ENCODE measurements at regions not wholly inside any gene's neighbourhood (a gene's known extent, or its start where the extent isn't known, plus 50 kb on each side); places are given as distances from the start of the nearest gene placed in this dataset.
"Not testable (repeated sequence)": the region's sequence is repeated elsewhere in the genome, so short reads cannot be mapped to it uniquely, and the experiment has no call there.

GRCh38 chr7:81393018-81393417 lies 376.8 kb downstream of the HGF start:
- no peak overlapping the region for H3K4me3 ChIP-seq (replicated peaks; ENCODE audit: low read depth, low read length)
- TF ChIP-seq, protein P1, sequence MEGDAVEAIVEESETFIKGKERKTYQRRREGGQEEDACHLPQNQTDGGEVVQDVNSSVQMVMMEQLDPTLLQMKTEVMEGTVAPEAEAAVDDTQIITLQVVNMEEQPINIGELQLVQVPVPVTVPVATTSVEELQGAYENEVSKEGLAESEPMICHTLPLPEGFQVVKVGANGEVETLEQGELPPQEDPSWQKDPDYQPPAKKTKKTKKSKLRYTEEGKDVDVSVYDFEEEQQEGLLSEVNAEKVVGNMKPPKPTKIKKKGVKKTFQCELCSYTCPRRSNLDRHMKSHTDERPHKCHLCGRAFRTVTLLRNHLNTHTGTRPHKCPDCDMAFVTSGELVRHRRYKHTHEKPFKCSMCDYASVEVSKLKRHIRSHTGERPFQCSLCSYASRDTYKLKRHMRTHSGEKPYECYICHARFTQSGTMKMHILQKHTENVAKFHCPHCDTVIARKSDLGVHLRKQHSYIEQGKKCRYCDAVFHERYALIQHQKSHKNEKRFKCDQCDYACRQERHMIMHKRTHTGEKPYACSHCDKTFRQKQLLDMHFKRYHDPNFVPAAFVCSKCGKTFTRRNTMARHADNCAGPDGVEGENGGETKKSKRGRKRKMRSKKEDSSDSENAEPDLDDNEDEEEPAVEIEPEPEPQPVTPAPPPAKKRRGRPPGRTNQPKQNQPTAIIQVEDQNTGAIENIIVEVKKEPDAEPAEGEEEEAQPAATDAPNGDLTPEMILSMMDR (IDR thresholded peaks at IDR 0.05; ENCODE audit: low read depth, low read length, missing control alignments) = no peak
- DNase-seq (ENCODE audit: extremely low read depth, low read depth) = no peak

GRCh38 chr7:81385370-81385769 lies 384.5 kb downstream of the HGF start:
- DNase-seq (ENCODE audit: extremely low read depth, low read depth) = no peak
- TF ChIP-seq, protein P1 (IDR thresholded peaks at IDR 0.05; ENCODE audit: low read depth, low read length, missing control alignments) = no peak
- no peak overlapping the region for H3K4me3 ChIP-seq (replicated peaks; ENCODE audit: low read depth, low read length)

DNA sequence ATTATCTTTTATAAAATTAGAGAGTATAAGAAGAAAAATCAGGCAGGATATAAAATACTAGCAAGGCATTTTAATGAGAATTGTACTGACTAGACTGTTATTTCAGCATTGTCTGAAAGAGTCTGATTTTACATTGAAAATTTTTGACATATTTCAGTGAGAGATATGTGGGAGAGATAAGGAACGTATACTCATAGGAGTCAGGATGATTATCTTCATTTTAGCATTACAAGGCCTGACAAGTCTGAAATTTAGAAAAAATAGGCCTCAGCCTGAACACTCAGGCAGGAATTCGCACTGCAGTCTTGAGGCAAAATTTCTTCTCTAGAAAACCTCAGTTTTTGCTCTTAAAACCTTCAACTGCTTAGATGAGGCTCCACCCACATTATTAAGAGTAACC lies 386.0 kb downstream of the HGF start:
- DNase-seq (ENCODE audit: extremely low read depth, low read depth) = no peak
- TF ChIP-seq, protein P1 (IDR thresholded peaks at IDR 0.05; ENCODE audit: low read depth, low read length, missing control alignments) = no peak
- H3K4me3 ChIP-seq (replicated peaks; ENCODE audit: low read depth, low read length) = no peak overlapping the region

DNA sequence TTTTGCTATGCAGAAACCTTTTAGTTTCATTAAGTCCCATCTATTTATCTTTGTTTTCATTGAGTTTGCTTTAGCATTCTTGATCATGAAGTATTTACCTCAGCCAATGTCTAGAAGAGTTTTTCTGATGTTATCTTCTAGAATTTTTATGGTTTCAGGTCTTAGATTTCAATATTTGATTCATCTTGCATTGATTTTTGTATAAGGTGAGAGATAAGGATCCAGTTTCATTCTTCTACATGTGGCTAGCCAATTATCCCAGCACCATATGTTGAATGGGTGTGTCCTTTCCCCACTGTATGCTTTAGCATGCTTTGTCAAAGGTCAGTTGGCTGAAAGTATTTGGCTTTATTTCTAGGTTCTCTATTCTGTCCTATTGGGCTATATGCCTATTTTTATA lies 395.2 kb downstream of the HGF start:
- H3K4me3 ChIP-seq (replicated peaks; ENCODE audit: low read depth, low read length); DNase-seq (ENCODE audit: extremely low read depth, low read depth): not testable (repeated sequence)

DNA sequence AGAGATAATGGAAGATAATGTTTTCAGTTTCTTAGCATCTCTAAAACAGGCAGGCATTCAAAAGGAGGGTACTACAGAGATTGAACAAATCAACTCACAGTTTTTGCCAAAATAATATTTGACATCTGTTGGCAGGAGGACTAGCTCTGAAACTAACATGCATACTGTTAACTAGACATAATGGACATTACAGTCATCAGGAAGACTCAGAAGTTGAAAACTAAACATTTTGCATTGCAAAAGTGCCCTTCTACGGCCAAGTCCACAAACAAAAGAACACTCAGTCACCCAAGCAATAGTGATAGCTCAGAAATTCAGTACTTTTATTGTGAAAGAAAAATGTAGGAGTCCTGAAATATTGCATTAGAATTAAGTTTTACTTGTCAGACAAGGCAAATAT lies 399.0 kb downstream of the HGF start:
- TF ChIP-seq, protein P1 (IDR thresholded peaks at IDR 0.05; ENCODE audit: low read depth, low read length, missing control alignments) = no peak
- no peak for DNase-seq (ENCODE audit: extremely low read depth, low read depth)
- no peak overlapping the region for H3K4me3 ChIP-seq (replicated peaks; ENCODE audit: low read depth, low read length)

- TF ChIP-seq, protein P1 (IDR thresholded peaks at IDR 0.05; ENCODE audit: low read depth, low read length, missing control alignments) = no peak
- DNase-seq (ENCODE audit: extremely low read depth, low read depth) = peak; percentile 26
- H3K4me3 ChIP-seq (replicated peaks; ENCODE audit: low read depth, low read length) = no peak overlapping the region
Observed at GRCh38 chr7:81367326-81367931, 402.4 kb downstream of the HGF start.

DNA sequence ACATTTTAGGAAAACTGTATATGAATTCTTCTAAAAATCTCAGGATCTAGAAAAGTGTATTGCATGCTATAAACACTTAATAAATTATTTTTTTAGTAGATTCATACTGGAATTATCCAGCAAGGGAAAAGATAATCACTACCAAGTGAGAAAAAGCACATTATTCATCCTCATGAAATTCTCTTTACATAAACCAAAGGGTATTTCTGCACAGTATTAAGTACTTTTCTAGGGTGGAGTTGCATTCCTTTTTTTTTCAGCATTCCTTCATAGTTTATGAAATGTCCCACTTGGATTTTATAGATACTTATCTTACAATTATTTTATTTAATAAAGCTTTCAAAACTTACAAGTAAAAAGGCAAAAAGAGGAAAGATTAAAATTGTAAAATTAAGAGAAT lies 403.3 kb downstream of the HGF start:
- DNase-seq (ENCODE audit: extremely low read depth, low read depth) = no peak
- H3K4me3 ChIP-seq (replicated peaks; ENCODE audit: low read depth, low read length) = no peak overlapping the region
- TF ChIP-seq, protein P1 (IDR thresholded peaks at IDR 0.05; ENCODE audit: low read depth, low read length, missing control alignments) = no peak

Measured in HFF-Myc (cell line).